ENCODE measurements at regions not wholly inside any gene's neighbourhood (a gene's known extent, or its start where the extent isn't known, plus 50 kb on each side); places are given as distances from the start of the nearest gene placed in this dataset.

DNA sequence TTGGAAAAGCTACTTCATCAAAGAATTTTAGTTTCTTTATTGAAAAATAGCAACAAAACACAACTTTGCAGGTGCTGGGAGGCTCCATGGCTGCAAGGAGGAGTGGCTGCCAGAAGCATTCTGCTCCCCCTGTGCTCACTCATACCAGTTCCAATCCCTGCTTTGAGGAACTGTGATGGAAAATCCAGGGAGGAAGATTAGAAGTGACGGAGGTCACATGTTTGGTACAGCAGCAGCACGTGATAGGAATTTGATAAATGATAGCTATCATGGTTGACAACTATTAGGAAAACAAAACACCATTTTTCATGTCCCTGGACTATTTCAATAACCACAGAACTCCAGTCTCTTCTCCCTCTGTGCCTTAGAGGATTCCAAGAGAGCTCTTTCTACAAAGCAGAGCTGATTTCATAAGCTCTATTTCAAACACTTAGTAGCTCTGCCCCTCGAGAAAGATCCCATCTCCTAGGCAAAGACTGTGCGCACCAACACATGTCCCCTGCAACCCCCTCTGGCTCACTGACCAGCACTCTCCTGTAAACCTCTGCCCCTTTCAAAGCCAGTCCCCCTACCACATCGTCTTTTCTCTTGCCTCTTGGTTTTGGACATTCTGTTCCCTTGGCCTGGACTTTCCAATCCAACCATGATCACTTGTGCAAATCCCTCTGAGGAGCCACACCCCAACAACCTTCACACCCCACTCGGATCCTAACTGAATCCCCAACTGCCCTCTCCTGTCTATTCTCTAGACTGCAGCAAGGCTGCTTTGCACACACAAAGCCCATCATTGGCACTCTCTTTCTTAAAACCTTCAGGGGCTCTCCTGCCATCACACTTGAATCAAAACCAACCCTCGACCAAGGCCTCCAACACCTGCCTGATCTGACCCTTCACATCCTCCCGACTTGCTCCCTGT lies 352.4 kb upstream of the PKDCC start:
- DNase-seq (ENCODE audit: low spot score), result no peak

GRCh38 chr2:41697389-41697788 lies 350.4 kb upstream of the PKDCC start:
- no peak for DNase-seq (ENCODE audit: low spot score)

DNA sequence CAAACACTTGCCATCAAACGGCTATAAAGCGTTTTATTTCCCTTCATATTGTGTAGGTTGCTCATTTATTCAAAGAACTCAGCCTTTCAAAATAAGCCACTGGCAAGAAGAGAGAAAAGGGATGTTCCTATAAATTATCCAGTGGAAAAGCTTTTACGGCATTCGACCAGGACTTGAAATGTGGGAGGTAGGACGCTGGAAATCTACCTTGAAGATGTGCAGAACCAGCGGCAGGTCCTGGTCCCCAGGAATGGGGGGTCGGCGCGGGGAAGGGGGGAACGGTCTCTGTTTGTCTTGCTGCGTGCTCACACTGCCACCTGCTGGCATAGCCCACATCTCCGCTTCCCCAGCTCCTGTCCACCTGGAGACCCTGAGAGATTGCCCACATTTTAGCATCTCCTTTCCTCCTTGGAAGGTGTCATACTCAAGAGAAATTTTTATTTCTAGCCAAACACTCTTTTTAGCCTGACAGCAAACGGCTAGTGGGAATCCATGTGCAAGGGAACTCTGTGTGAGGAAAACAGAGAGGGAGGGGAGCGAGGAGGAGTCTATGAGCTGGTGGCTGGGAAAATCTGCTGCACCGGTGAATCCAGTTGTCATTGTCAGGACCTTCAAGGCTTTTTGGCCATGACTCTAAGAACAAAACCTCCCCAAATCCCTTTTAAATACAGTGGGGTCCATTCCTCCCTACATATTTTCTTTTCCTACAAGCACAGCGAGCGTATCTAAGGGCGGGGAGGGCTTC lies 349.0 kb upstream of the PKDCC start:
- peak; percentile 22 for DNase-seq (ENCODE audit: low spot score)

DNA sequence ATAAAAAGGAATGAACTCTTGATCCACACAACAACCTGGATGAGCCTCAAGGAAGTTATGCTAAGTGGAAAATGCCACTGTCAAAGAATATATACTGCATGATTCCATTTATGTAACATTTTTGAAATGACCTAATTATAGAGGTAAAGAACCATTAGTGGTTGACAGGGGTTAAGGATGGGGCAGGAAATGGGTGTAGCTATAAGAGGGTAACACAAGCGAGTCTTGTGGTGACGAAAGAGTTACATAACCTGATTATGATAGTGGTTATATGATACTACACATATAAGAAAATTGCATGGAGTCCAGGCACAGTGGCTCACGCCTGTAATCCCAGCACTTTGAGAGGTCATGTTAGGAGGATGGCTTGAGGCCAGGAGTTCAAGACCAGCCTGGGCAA lies 346.6 kb upstream of the PKDCC start:
- no peak for DNase-seq (ENCODE audit: low spot score)

- DNase-seq (ENCODE audit: low spot score), result no peak
Measured at GRCh38 chr2:41703123-41703522, 344.7 kb upstream of the PKDCC start.

DNA sequence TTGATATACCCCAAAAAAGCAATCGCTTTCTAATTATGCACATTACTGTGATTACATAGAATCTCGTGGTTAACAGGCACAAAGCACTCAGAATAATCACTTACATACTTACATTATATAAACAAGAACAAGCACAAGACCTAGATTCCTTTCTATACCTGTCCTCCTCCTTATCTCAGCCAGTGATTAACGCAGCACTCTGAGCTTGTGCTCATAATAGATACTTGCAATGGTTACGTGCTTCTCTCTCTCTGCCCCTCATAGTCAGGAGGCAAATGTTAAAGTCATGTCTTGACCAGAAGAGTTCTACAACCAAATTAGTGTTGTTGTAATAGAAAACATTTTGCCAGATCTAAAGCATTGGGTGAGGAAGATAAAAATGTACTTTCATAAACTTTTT lies 342.2 kb upstream of the PKDCC start:
- no peak for DNase-seq (ENCODE audit: low spot score)

DNA sequence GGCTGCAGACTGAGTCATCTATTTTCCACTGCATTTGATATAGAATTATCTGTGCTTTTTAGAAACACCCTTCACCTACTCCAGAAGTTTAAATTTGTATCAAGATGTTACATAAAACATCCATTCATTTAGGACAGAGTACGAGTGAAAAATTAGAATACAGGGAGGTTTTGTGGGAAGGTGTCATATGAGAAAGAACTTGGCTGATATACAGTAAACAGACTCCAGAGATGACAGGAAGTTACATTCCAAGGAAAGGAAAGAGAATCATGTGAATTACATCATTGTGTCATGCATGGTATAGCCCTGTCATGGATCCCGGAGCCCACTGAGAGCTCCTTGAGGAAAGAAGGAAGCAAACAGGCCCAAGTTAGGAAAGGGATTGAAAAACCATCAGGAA lies 341.5 kb upstream of the PKDCC start:
- no peak for DNase-seq (ENCODE audit: low spot score)

DNA sequence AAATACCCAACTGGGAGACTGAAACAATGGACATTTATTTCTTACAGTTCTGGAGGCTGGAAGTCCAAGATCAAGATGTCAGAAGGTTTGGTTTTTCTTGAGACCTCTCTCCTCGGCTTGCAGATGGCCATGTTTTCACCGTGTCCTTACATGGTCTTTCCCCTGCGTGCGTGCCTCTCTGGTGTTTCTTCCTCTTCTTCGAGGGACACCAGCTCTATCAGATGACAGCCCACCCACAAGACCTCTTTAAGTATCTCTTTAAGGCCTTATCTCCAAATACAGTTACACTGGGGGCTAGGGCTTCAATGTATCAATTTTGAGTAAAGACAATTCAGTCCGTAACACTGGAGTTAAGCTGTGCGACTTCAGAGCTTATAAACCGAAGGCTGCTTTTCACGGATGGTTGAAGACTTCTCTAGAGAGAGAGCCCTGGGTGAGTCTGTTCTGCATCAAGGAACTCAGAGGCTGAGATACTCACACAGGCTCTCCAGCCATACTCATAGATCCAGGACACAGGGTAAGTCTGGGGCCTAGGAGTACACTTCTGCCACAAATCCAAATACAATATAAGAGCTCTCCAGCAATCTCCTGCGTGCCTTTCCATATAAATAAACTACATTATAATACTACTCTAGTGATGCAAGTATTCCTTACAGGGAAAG lies 339.9 kb upstream of the PKDCC start:
- no peak for DNase-seq (ENCODE audit: low spot score)

GRCh38 chr2:41709702-41710599 lies 337.9 kb upstream of the PKDCC start:
- peak; percentile 10 for DNase-seq (ENCODE audit: low spot score)

GRCh38 chr2:41710944-41711343 lies 336.9 kb upstream of the PKDCC start:
- DNase-seq (ENCODE audit: low spot score), result no peak

- DNase-seq (ENCODE audit: low spot score), result no peak
Measured at GRCh38 chr2:41711736-41712135, 336.1 kb upstream of the PKDCC start.

GRCh38 chr2:41716497-41716896 lies 331.3 kb upstream of the PKDCC start:
- DNase-seq (ENCODE audit: low spot score), result no peak

GRCh38 chr2:41717839-41718238 lies 330.0 kb upstream of the PKDCC start:
- DNase-seq (ENCODE audit: low spot score), result peak; percentile 16

GRCh38 chr2:41718705-41719104 lies 329.1 kb upstream of the PKDCC start:
- no peak for DNase-seq (ENCODE audit: low spot score)

DNA sequence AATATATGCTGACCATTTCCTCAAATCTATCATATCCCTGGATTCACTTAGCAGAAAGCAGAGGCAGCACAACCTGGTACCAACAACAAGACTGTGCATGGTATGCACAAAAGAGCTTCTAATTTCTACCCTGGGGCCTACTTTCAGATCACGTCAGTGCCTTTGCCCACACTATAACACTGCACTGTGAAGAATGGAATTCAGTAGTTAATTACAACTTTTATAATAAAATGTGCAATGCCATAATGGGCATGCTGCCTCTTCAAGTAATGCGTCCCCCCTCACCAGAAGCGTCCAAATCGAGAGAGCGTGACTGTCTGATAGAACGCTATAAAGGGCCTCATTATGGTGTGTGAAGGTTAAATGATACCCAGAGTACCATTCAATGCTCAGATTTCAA lies 328.1 kb upstream of the PKDCC start:
- DNase-seq (ENCODE audit: low spot score), result no peak

DNA sequence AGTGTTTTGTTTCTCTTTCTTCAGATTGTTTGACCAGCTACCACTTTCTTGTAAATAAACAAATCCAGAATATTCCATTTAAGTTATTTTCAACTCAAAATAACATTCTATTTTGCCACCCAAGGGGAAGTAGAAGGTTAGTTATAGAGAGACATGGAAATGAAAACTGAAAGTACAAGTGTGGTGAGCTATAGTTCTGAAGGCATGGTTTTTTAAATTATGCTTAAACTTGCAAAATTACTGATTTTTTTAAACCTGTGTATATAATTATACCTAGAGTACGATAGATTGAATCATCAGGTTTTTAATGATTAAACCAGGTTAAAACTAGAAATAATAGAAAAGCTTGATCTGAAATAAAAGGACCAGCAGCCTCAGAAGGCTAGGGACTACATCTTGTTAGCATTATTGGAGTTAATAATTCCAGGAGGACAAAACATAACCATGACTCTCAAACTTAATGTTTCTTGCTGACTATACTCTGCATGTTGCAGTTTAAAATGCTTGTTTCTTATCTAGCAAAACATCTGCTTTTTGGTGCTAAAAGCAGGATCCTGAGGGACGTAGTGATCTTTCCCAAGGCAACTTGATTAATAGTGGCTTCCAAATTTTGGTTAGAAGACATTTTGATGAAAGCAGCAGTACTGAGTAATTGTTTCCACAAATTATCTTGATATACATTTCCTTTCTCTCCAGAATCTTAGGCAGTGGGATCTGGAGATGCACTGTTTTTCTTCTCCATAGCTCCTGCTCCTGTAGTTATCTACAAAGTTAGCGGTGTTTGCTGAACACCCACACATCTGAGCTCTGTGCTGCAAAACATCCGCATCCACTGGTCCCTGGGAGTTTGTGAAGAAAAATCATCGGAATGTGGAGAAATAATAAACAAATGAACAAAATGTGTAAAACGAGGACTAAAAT lies 327.2 kb upstream of the PKDCC start:
- no peak for DNase-seq (ENCODE audit: low spot score)

DNA sequence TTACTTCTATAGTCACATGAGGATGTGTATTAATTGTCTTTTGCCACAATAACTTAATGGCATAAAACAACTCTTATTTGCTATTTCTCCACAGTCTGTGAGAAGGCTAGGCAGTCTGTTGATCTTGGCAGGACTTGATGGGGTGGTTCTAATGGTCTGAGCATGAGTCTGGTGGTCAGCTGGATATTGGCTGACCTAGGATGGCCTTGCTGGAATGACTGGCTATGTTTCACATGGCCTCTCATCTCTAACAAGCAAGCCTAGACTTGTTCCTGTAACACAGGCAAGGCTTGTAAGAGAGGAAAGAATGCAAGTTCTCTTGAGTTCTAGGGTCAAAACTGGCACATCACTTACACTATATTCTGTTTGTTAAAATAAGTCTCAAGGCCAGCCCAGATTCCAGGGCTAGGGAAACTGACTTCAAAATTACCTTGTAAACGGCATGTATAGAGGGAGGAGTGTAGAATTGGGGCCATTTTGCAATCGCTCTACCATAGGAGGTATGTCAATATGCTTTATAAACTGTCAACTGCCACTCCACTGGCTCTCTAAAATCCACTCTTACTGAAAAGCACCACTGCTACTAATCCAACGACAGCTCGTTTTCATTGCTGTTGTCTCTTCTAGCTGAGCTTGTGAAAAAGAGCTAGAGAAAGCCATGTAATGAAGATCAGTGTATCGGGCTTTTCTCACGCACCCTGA lies 325.0 kb upstream of the PKDCC start:
- no peak for DNase-seq (ENCODE audit: low spot score)

DNA sequence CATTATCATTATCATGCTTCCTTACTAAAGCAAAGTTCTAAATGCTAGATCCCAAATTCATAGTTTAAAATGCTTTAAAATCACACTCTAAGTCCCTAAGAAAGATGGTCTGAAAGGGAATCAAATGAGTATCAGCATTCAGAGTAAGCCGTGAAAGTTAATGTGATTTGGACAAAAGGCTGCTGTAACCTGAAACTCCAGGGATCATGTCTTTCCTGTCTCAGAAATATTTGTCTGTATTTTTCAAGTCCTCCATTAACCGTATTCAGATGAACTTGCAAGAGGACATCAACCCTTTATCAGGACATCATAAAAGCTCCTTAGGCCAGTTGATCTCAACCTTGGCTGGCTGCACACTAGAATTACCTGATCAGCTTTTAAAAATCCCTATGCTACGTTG lies 324.3 kb upstream of the PKDCC start:
- no peak for DNase-seq (ENCODE audit: low spot score)

GRCh38 chr2:41724465-41724864 lies 323.4 kb upstream of the PKDCC start:
- DNase-seq (ENCODE audit: low spot score), result no peak

GRCh38 chr2:41725901-41726300 lies 321.9 kb upstream of the PKDCC start:
- DNase-seq (ENCODE audit: low spot score), result no peak

Data from germinal center (tissue), 1 donor.